Mucosa of descending colon (tissue), 3 donors: ENCODE measurements at regions not wholly inside any gene's neighbourhood (a gene's known extent, or its start where the extent isn't known, plus 50 kb on each side); places are given as distances from the start of the nearest gene placed in this dataset.
A peak's percentile ranks its signal among the peaks of the same experiment; 100 is the strongest.

Experiments
- ATAC-seq: fragments of 200-7000 bp; cut with Tn5 transposase; one replicate; pipeline ENCODE4 v1.9.1; 2020; ENCODE audit warnings: mild to moderate bottlenecking, moderate library complexity
- DNase-seq, 3 donors: peaks; one replicate each; pipeline ENCODE4 v3.0.0-alpha.2; 2020
- H3K36me3 ChIP-seq: fragments of 200-600 bp; one replicate; pipeline ENCODE4 v1.8.0; 2021; ENCODE audit warnings: low read depth, mild to moderate bottlenecking
- H3K4me1 ChIP-seq: fragments of 200-600 bp; one replicate; pipeline ENCODE4 v1.8.0; 2021; ENCODE audit warnings: low read depth, mild to moderate bottlenecking
- H3K4me3 ChIP-seq: fragments of 200-600 bp; one replicate; pipeline ENCODE4 v1.8.0; 2021; ENCODE audit warnings: mild to moderate bottlenecking
- H3K9me3 ChIP-seq: fragments of 200-600 bp; one replicate; pipeline ENCODE4 v1.8.0; 2021; ENCODE audit warnings: mild to moderate bottlenecking
- intact Hi-C, 2 donors: fragments of 100-400 bp; cut with DNase I in 1 of 2; cut with micrococcal nuclease in 1 of 2; formaldehyde crosslinking; loops; one replicate each; pipeline versions ENCODE4 v1.11.0 to v1.11.1; 2022; cut with DNase I, micrococcal nuclease
- TF ChIP-seq, protein P1 (sequence below): fragments of 200-600 bp; IDR thresholded peaks from one replicate; pipeline ENCODE4 v1.8.0; 2022; ENCODE audit warnings: antibody characterized with exemption, mild to moderate bottlenecking
- donor health status: DM: no; HTN: no; CAD: no; lungs with moderate emphysema.
- donor health status: DM: no; HTN: no; CAD: no.
- donor health status: DM: no; HTN: yes; CAD: no.

DNA sequence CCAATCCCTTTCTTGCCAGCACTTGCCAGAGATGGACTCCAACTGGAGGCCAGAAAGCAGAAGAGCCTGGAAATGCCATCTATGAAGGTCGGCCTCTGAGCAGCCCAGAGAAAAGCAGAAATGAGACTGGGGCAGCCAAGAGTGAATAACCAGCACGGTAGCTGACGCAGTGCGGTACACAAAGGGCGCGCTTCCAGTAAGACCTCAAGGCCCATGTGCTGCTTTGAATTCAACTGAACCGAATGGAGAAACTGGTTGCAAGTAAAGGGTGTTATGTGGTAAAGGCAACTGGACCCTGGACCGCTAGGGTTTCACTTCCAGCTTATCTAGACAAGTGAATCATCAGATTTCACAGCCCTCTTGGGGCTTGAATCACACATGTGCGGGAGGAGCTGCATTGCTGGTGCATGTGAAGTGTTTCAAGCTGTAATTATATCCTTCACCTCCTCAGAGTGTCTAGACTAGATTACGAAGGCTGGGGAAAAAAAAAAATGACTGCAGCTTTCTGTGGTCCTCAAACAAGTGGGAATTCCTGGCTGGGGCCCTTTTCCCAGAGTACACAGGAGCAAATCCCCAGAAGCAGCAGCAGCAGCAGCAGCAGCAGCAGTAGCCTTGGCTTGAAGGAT, 128.9 kb downstream of the CCDC34 start:
- Histone ChIP-seq H3K4me1 (peaks cover 38% of the 10 kb centered on the region), H3K4me3 (no peak overlapping the region), H3K9me3 (no peaks in the 10 kb centered on the region), H3K36me3 (no peaks in the 10 kb centered on the region)
- DNase-seq (peak; percentile 34 to 58 (median 57)), ATAC-seq (peak; percentile 90)
- TF ChIP-seq, protein P1, sequence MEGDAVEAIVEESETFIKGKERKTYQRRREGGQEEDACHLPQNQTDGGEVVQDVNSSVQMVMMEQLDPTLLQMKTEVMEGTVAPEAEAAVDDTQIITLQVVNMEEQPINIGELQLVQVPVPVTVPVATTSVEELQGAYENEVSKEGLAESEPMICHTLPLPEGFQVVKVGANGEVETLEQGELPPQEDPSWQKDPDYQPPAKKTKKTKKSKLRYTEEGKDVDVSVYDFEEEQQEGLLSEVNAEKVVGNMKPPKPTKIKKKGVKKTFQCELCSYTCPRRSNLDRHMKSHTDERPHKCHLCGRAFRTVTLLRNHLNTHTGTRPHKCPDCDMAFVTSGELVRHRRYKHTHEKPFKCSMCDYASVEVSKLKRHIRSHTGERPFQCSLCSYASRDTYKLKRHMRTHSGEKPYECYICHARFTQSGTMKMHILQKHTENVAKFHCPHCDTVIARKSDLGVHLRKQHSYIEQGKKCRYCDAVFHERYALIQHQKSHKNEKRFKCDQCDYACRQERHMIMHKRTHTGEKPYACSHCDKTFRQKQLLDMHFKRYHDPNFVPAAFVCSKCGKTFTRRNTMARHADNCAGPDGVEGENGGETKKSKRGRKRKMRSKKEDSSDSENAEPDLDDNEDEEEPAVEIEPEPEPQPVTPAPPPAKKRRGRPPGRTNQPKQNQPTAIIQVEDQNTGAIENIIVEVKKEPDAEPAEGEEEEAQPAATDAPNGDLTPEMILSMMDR = no peak
- intact Hi-C loops = loop anchor here in 1 of 2 donors (2.0 kb wide), 1 partner anchor 59 kb away; no protein-coding TSS in a partner anchor

DNA sequence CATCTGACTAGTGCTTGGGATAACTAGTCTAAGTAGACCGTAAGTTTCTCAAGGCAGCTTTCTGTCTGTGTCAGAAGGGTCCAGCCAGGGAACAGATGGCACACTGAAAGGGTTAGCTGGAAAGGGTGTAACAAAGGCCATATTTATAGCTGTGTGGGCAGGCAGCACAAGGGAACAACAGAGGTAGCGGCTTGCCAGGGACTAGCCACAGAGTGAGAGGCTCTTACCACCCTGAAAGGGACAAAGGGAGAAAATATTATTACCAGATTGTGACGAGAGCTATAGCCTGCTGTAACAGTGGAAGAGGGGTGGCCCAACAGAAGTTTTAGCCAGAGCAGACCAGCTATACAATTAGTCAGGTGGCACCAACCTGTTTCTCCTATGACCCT, 129.4 kb downstream of the CCDC34 start:
- TF ChIP-seq, protein P1 = no peak
- Histone ChIP-seq H3K9me3 (no peaks in the 10 kb centered on the region), H3K4me3 (no peak overlapping the region), H3K4me1 (peaks cover 38% of the 10 kb centered on the region), H3K36me3 (no peaks in the 10 kb centered on the region)
- ATAC-seq = peak; percentile 42
- DNase-seq = no peak
- intact Hi-C loops = loop anchor here in 1 of 2 donors (2.0 kb wide), 1 partner anchor 59 kb away; no protein-coding TSS in a partner anchor

DNA sequence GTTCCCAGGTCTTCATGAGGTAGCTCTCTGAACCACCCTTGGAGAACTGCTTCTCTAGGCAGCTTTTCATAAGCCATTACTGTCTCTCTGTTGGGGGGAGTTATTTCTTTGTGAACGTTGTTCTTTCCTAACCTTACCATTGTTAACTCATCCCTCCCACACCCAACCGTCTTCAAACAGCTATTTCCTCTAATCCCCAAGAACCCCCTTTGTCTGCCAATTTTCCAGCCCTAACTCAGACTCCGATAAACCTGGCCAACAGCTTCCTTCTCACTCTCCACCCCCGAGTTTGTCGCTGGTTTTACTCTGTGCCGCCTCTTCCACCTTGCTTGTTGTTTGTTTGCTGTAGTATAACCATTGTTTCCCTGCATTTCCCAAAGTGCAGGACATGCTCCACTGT, 131.5 kb downstream of the CCDC34 start:
- TF ChIP-seq, protein P1 = no peak
- DNase-seq = no peak
- no peaks in the 10 kb centered on the region for H3K9me3 ChIP-seq
- H3K4me1 ChIP-seq = peaks cover 22% of the 10 kb centered on the region
- intact Hi-C loops = no loop called here
- no peak overlapping the region for H3K4me3 ChIP-seq
- ATAC-seq = no peak
- H3K36me3 ChIP-seq = no peaks in the 10 kb centered on the region

DNA sequence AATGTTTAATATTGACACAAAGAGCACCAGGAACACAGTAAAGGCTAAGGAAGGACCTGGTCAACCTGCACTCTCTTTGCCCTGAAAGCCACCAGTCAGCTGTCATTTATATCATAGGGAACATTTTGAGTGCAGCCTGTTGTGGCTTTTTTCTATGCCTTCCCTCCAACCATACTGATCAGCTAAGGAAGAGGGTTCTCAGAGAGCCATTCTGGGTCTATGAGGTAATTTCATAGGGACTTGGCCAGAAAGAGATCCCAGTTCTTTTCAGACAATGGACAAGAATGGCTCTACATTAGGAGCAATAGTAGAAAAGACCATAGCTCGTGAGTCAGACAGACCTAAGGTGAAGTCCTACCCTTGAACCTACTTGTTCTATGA, 132.8 kb downstream of the CCDC34 start:
- peaks cover 17% of the 10 kb centered on the region for H3K4me1 ChIP-seq
- DNase-seq (no peak), ATAC-seq (no peak)
- H3K4me3 ChIP-seq = no peak overlapping the region
- H3K36me3 ChIP-seq = no peaks in the 10 kb centered on the region
- TF ChIP-seq, protein P1 = no peak
- H3K9me3 ChIP-seq = no peaks in the 10 kb centered on the region
- intact Hi-C loops = no loop called here

DNA sequence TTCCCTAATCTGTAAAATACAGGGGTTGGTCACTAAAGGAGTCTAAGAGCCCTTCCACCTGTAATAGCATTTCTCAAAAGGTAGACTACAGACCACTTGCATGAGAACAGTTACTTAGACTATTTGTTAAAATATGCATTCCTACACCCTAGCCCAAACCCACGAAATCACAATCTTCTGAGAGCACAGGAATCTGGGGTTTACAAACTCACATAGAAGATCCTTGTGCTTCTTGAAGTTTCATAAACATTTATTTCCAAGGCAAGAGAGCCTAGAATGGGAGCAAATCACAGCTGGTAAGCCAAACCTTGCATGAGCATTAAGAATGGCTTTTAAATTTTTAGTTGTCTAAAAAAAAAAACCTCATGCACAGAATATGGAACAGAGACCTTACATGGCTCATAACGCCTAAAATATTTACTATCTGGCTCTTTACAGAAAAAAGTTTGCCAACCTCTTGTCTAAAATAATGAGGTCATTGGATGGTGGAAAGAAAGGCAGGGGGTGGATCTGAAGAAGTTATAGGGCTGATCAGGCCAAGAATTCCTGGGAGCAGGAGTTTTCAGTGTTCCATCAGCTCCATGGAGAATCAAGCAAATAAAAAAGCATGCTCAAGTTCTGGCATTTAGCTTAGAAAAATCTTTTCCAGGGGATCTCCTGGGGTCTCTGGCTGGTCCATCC, 133.4 kb downstream of the CCDC34 start:
- intact Hi-C loops = no loop called here
- H3K4me3 ChIP-seq = no peak overlapping the region
- ATAC-seq (no peak), DNase-seq (no peak)
- H3K4me1 ChIP-seq = peaks cover 15% of the 10 kb centered on the region
- no peaks in the 10 kb centered on the region for H3K36me3 ChIP-seq
- TF ChIP-seq, protein P1 = no peak
- no peaks in the 10 kb centered on the region for H3K9me3 ChIP-seq
